ENCODE measurements at regions not wholly inside any gene's neighbourhood (a gene's known extent, or its start where the extent isn't known, plus 50 kb on each side); places are given as distances from the start of the nearest gene placed in this dataset.
A peak's percentile ranks its signal among the peaks of the same experiment; 100 is the strongest.

- Histone ChIP-seq H3K27me3 (no peaks in the 10 kb centered on the region), H3K36me3 (no peaks in the 10 kb centered on the region), H3K9me3 (no peaks in the 10 kb centered on the region), H3K4me1 (no peaks in the 10 kb centered on the region), H3K27ac (no peak overlapping the region), H3K4me3 (no peak overlapping the region)
- DNase-seq = no peak
- no peak for ATAC-seq
- no peak for TF ChIP-seq CTCF (IDR thresholded peaks at IDR 0.05)
- intact Hi-C loops (cut with DNase I) = no loop called here
These were observed 144.1 kb upstream of the CES5A start for GRCh38 chr16:56019274-56019673.

- DNase-seq = peak; percentile 79
- ATAC-seq = peak; percentile 67
- Histone ChIP-seq H3K27ac (no peak overlapping the region), H3K27me3 (no peaks in the 10 kb centered on the region), H3K4me3 (no peak overlapping the region), H3K4me1 (no peaks in the 10 kb centered on the region), H3K36me3 (no peaks in the 10 kb centered on the region), H3K9me3 (no peaks in the 10 kb centered on the region)
- TF ChIP-seq CTCF (IDR thresholded peaks at IDR 0.05) = no peak
- intact Hi-C loops (cut with DNase I) = no loop called here
These were observed 138.9 kb upstream of the CES5A start for GRCh38 chr16:56013962-56014552.

- intact Hi-C loops (cut with DNase I) = no loop called here
These were observed 137.3 kb upstream of the CES5A start for GRCh38 chr16:56012482-56012811.

GRCh38 chr16:56011808-56012481, 136.8 kb upstream of the CES5A start:
- DNase-seq (no peak), ATAC-seq (no peak)
- no peaks in the 10 kb centered on the region for H3K9me3 ChIP-seq
- no peaks in the 10 kb centered on the region for H3K36me3 ChIP-seq
- no peaks in the 10 kb centered on the region for H3K27me3 ChIP-seq
- no peak for TF ChIP-seq CTCF (IDR thresholded peaks at IDR 0.05)
- intact Hi-C loops (cut with DNase I) = no loop called here
- H3K27ac ChIP-seq = no peak overlapping the region
- no peak overlapping the region for H3K4me3 ChIP-seq
- no peaks in the 10 kb centered on the region for H3K4me1 ChIP-seq

More at GRCh38 chr16:56012482-56012811, 137.3 kb upstream of the CES5A start:
- no peak for TF ChIP-seq CTCF (IDR thresholded peaks at IDR 0.05)
- Histone ChIP-seq H3K4me3 (no peak overlapping the region), H3K9me3 (no peaks in the 10 kb centered on the region), H3K4me1 (no peaks in the 10 kb centered on the region), H3K36me3 (no peaks in the 10 kb centered on the region), H3K27ac (no peak overlapping the region), H3K27me3 (no peaks in the 10 kb centered on the region)
- ATAC-seq (no peak), DNase-seq (no peak)

GRCh38 chr16:56005958-56006357, 130.8 kb upstream of the CES5A start:
- intact Hi-C loops (cut with DNase I) = no loop called here
- Histone ChIP-seq H3K27ac (no peak overlapping the region), H3K4me3 (no peak overlapping the region), H3K27me3 (no peaks in the 10 kb centered on the region), H3K9me3 (no peaks in the 10 kb centered on the region), H3K36me3 (no peaks in the 10 kb centered on the region), H3K4me1 (no peaks in the 10 kb centered on the region)
- DNase-seq (no peak), ATAC-seq (no peak)
- no peak for TF ChIP-seq CTCF (IDR thresholded peaks at IDR 0.05)
